Effector memory CD8-positive, alpha-beta T cell (primary cell): ENCODE measurements at regions not wholly inside any gene's neighbourhood (a gene's known extent, or its start where the extent isn't known, plus 50 kb on each side); places are given as distances from the start of the nearest gene placed in this dataset.
"Not testable (repeated sequence)": the region's sequence is repeated elsewhere in the genome, so short reads cannot be mapped to it uniquely, and the experiment has no call there.

Experiments
- ATAC-seq: fragments of 150-1000 bp; cut with Tn5 transposase; replicated peaks from 2 replicates; pipeline ENCODE4 v1.10.0; 2021; ENCODE audit warnings: mild to moderate bottlenecking, moderate library complexity
- DNase-seq, 3 experiments: peaks; one replicate each; pipeline ENCODE4 v3.0.0; 2021
- H3K27ac Mint-ChIP-seq, 2 donors: one replicate each; pipeline ENCODE4 v1.8.0; 2022; ENCODE audit warnings: mild to moderate bottlenecking in 2 of 2, mixed read lengths in 2 of 2, moderate library complexity in 2 of 2
- H3K27me3 Mint-ChIP-seq, 2 donors: one replicate each; pipeline ENCODE4 v1.8.0; 2022; ENCODE audit warnings: mixed read lengths in 2 of 2
- H3K36me3 Mint-ChIP-seq: one replicate; pipeline ENCODE4 v1.8.0; 2022; ENCODE audit warnings: mild to moderate bottlenecking, moderate library complexity, mixed read lengths; ENCODE audit not compliant: insufficient read depth
- H3K4me1 Mint-ChIP-seq, 2 donors: one replicate each; pipeline ENCODE4 v1.8.0; 2022; ENCODE audit warnings: low read depth in 2 of 2, mixed read lengths in 2 of 2
- H3K4me3 Mint-ChIP-seq, 2 donors: one replicate each; pipeline ENCODE4 v1.8.0; 2022; ENCODE audit warnings: mild to moderate bottlenecking in 2 of 2, mixed read lengths in 2 of 2, moderate library complexity in 2 of 2
- H3K9me3 Mint-ChIP-seq, 2 donors: one replicate each; pipeline ENCODE4 v1.8.0; 2022; ENCODE audit warnings: mixed read lengths in 2 of 2

GRCh38 chr14:43677581-43677980 is 829.5 kb downstream of the FSCB start:
- ATAC-seq (no peak), DNase-seq (no peak)
- H3K27ac Mint-ChIP-seq: no peak overlapping the region
- H3K4me1 Mint-ChIP-seq: peaks cover 0 to 1% of the 10 kb centered on the region in 2 donors
- H3K9me3 Mint-ChIP-seq: peaks cover 10 to 18% of the 10 kb centered on the region in 2 donors
- H3K36me3 Mint-ChIP-seq: peaks cover 4% of the 10 kb centered on the region
- H3K4me3 Mint-ChIP-seq: no peak overlapping the region
- no peaks in the 10 kb centered on the region for H3K27me3 Mint-ChIP-seq

GRCh38 chr14:43674273-43674672 is 832.8 kb downstream of the FSCB start:
- peaks cover 4% of the 10 kb centered on the region for H3K36me3 Mint-ChIP-seq
- H3K4me1 Mint-ChIP-seq: peaks cover 0 to 1% of the 10 kb centered on the region in 2 donors
- ATAC-seq (no peak), DNase-seq (no peak)
- H3K9me3 Mint-ChIP-seq: peaks cover 12 to 26% of the 10 kb centered on the region in 2 donors
- H3K27ac Mint-ChIP-seq: no peak overlapping the region
- H3K27me3 Mint-ChIP-seq: no peaks in the 10 kb centered on the region
- H3K4me3 Mint-ChIP-seq: no peak overlapping the region

GRCh38 chr14:43671716-43672485 is 835.2 kb downstream of the FSCB start:
- peaks cover 21 to 33% of the 10 kb centered on the region in 2 donors for H3K9me3 Mint-ChIP-seq
- H3K27ac Mint-ChIP-seq: no peak overlapping the region
- no peak for ATAC-seq
- no peak overlapping the region for H3K4me3 Mint-ChIP-seq
- no peak for DNase-seq
- peaks cover 0 to 1% of the 10 kb centered on the region in 2 donors for H3K4me1 Mint-ChIP-seq
- no peaks in the 10 kb centered on the region for H3K27me3 Mint-ChIP-seq
- peaks cover 4% of the 10 kb centered on the region for H3K36me3 Mint-ChIP-seq

GRCh38 chr14:43669355-43669754 is 837.7 kb downstream of the FSCB start:
- Mint-ChIP-seq H3K27me3 (no peaks in the 10 kb centered on the region), H3K4me3 (no peak overlapping the region), H3K36me3 (peaks cover 4% of the 10 kb centered on the region), H3K27ac (no peak overlapping the region), H3K9me3 (peaks cover 22 to 46% of the 10 kb centered on the region in 2 donors), H3K4me1 (no peaks in the 10 kb centered on the region)
- DNase-seq (no peak), ATAC-seq (no peak)

GRCh38 chr14:43665570-43666267 is 841.4 kb downstream of the FSCB start:
- no peak for DNase-seq
- Mint-ChIP-seq H3K4me3 (no peak overlapping the region), H3K9me3 (peaks cover 16 to 28% of the 10 kb centered on the region in 2 donors), H3K36me3 (no peaks in the 10 kb centered on the region), H3K27ac (no peak overlapping the region), H3K4me1 (no peaks in the 10 kb centered on the region), H3K27me3 (no peaks in the 10 kb centered on the region)
- no peak for ATAC-seq

- DNase-seq, H3K36me3 Mint-ChIP-seq, H3K27ac Mint-ChIP-seq, H3K27me3 Mint-ChIP-seq, ATAC-seq, H3K4me1 Mint-ChIP-seq, H3K4me3 Mint-ChIP-seq: not testable (repeated sequence)
- H3K9me3 Mint-ChIP-seq: peaks cover 14 to 43% of the 10 kb centered on the region in 2 donors
Measured at GRCh38 chr14:43655194-43655593, 851.9 kb downstream of the FSCB start.

- H3K4me3 Mint-ChIP-seq: no peak overlapping the region
- ATAC-seq (no peak), DNase-seq (no peak)
- H3K27me3 Mint-ChIP-seq: no peaks in the 10 kb centered on the region
- H3K9me3 Mint-ChIP-seq: peaks cover 16 to 55% of the 10 kb centered on the region in 2 donors
- H3K27ac Mint-ChIP-seq: no peak overlapping the region
- H3K4me1 Mint-ChIP-seq: no peaks in the 10 kb centered on the region
- no peaks in the 10 kb centered on the region for H3K36me3 Mint-ChIP-seq
Measured at GRCh38 chr14:43651896-43652295, 855.2 kb downstream of the FSCB start.

GRCh38 chr14:43651185-43651787 is 855.8 kb downstream of the FSCB start:
- Mint-ChIP-seq H3K36me3 (no peaks in the 10 kb centered on the region), H3K4me1 (no peaks in the 10 kb centered on the region), H3K9me3 (peaks cover 16 to 55% of the 10 kb centered on the region in 2 donors), H3K27me3 (no peaks in the 10 kb centered on the region), H3K4me3 (no peak overlapping the region), H3K27ac (no peak overlapping the region)
- DNase-seq (no peak), ATAC-seq (no peak)

- Mint-ChIP-seq H3K4me1 (no peaks in the 10 kb centered on the region), H3K9me3 (peaks cover 14 to 66% of the 10 kb centered on the region in 2 donors), H3K36me3 (no peaks in the 10 kb centered on the region), H3K27ac (no peak overlapping the region), H3K27me3 (no peaks in the 10 kb centered on the region), H3K4me3 (no peak overlapping the region)
- ATAC-seq: no peak
- DNase-seq: no peak
Measured at GRCh38 chr14:43649508-43649907, 857.6 kb downstream of the FSCB start.

GRCh38 chr14:43647302-43647701 is 859.8 kb downstream of the FSCB start:
- no peaks in the 10 kb centered on the region for H3K4me1 Mint-ChIP-seq
- ATAC-seq: no peak
- H3K4me3 Mint-ChIP-seq: no peak overlapping the region
- no peaks in the 10 kb centered on the region for H3K36me3 Mint-ChIP-seq
- H3K27me3 Mint-ChIP-seq: no peaks in the 10 kb centered on the region
- H3K9me3 Mint-ChIP-seq: peaks cover 10 to 55% of the 10 kb centered on the region in 2 donors
- DNase-seq: no peak
- no peak overlapping the region for H3K27ac Mint-ChIP-seq

GRCh38 chr14:43640718-43641267 is 866.3 kb downstream of the FSCB start:
- no peaks in the 10 kb centered on the region for H3K36me3 Mint-ChIP-seq
- DNase-seq: no peak
- no peak overlapping the region for H3K4me3 Mint-ChIP-seq

GRCh38 chr14:43625294-43625693 is 881.8 kb downstream of the FSCB start:
- DNase-seq (no peak), ATAC-seq (no peak)
- no peaks in the 10 kb centered on the region for H3K4me1 Mint-ChIP-seq
- no peak overlapping the region for H3K27ac Mint-ChIP-seq
- H3K27me3 Mint-ChIP-seq: no peaks in the 10 kb centered on the region
- H3K9me3 Mint-ChIP-seq: peaks cover 7% of the 10 kb centered on the region in 2 donors
- H3K36me3 Mint-ChIP-seq: peaks cover 2% of the 10 kb centered on the region
- H3K4me3 Mint-ChIP-seq: no peak overlapping the region

More at GRCh38 chr14:43640718-43641267, 866.3 kb downstream of the FSCB start:
- H3K4me1 Mint-ChIP-seq: no peaks in the 10 kb centered on the region
- no peak overlapping the region for H3K27ac Mint-ChIP-seq
- peaks cover 7 to 28% of the 10 kb centered on the region in 2 donors for H3K9me3 Mint-ChIP-seq
- ATAC-seq: no peak
- H3K27me3 Mint-ChIP-seq: no peaks in the 10 kb centered on the region

GRCh38 chr14:43621282-43621681 is 885.8 kb downstream of the FSCB start:
- H3K4me1 Mint-ChIP-seq: no peaks in the 10 kb centered on the region
- H3K4me3 Mint-ChIP-seq: no peak overlapping the region
- DNase-seq: no peak
- H3K9me3 Mint-ChIP-seq: peaks cover 0 to 8% of the 10 kb centered on the region in 2 donors
- no peaks in the 10 kb centered on the region for H3K27me3 Mint-ChIP-seq
- ATAC-seq: no peak
- peaks cover 2% of the 10 kb centered on the region for H3K36me3 Mint-ChIP-seq
- H3K27ac Mint-ChIP-seq: no peak overlapping the region
